Glutamatergic neuron (in vitro differentiated cells): ENCODE measurements at regions not wholly inside any gene's neighbourhood (a gene's known extent, or its start where the extent isn't known, plus 50 kb on each side); places are given as distances from the start of the nearest gene placed in this dataset.

Experiments used
- DNase-seq: peaks from one replicate; pipeline ENCODE4 v3.0.0; 2022
- H3K27ac Mint-ChIP-seq: one replicate; pipeline ENCODE4 v1.8.0; 2020; ENCODE audit warnings: mild to moderate bottlenecking, mixed read lengths, inconsistent platforms; ENCODE audit not compliant: unreplicated experiment
- H3K27me3 Mint-ChIP-seq: one replicate; pipeline ENCODE4 v1.8.0; 2020; ENCODE audit warnings: mild to moderate bottlenecking, moderate library complexity, mixed read lengths, inconsistent platforms; ENCODE audit not compliant: unreplicated experiment
- H3K36me3 Mint-ChIP-seq: one replicate; pipeline ENCODE4 v1.8.0; 2020; ENCODE audit warnings: mild to moderate bottlenecking, mixed read lengths, inconsistent platforms; ENCODE audit not compliant: unreplicated experiment
- H3K4me1 Mint-ChIP-seq: one replicate; pipeline ENCODE4 v1.8.0; 2020; ENCODE audit warnings: mild to moderate bottlenecking, low read depth, mixed read lengths, inconsistent platforms; ENCODE audit not compliant: unreplicated experiment
- H3K4me3 Mint-ChIP-seq: one replicate; pipeline ENCODE4 v1.8.0; 2020; ENCODE audit warnings: mild to moderate bottlenecking, mixed read lengths, inconsistent platforms; ENCODE audit not compliant: unreplicated experiment
- H3K9me3 Mint-ChIP-seq: one replicate; pipeline ENCODE4 v1.8.0; 2020; ENCODE audit warnings: mild to moderate bottlenecking, moderate library complexity, mixed read lengths, inconsistent platforms; ENCODE audit not compliant: unreplicated experiment
- CTCF ChIP-seq: fragments of 200-600 bp; sonication (generic); IDR thresholded peaks from one replicate; pipeline ENCODE4 v1.5.0; 2021; ENCODE audit not compliant: partially characterized antibody, unreplicated experiment

DNA sequence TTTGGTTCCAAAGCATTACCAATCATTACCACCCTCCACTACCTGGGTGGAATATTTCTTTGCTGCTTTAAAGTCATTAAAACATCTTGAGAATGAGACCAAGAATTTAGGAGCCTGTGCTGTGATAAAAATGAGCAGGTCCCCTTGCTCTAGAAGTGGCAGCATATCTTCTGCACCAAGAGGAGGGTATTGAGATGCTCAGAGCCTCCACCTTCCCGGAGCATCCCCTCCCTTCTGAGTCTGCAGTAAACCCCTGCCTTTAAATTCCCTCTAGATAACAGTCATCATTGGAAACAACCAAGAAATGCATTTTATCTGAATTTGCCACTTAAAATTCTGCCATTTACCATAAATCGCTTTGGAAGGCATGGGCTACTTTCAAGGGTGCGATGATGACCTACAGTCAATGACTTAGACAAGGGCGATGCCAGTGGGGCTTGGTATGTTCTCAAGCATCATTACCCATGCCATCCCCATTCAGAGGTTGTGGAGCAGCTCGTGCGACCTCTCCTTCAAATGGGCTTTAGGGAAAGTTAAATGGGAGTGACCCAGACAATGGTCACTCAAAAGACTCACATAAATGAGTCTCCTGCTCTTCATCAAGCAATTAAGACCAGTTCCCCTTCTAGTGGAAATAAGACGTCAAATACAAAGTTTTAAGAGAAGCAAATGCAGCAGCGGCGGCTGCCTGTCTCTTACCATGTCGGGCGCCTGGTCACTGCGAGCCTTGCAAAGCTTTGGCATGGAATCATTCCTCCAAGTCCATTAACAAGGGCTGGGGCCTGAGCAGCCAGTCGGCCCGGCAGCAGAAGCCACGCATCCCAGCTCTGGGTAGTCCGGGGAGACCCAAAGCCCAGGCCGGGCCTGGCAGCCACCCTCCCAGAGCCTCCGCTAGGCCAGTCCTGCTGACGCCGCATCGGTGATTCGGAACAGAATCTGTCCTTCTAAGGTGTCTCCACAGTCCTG is 334.5 kb downstream of the TMEM121 start:
- Mint-ChIP-seq H3K4me1 (no peaks in the 10 kb centered on the region), H3K9me3 (peaks cover 19% of the 10 kb centered on the region), H3K27ac (no peak overlapping the region), H3K36me3 (peaks cover 5% of the 10 kb centered on the region), H3K4me3 (no peak overlapping the region), H3K27me3 (peaks cover 5% of the 10 kb centered on the region)
- TF ChIP-seq CTCF: no peak
- no peak for DNase-seq

DNA sequence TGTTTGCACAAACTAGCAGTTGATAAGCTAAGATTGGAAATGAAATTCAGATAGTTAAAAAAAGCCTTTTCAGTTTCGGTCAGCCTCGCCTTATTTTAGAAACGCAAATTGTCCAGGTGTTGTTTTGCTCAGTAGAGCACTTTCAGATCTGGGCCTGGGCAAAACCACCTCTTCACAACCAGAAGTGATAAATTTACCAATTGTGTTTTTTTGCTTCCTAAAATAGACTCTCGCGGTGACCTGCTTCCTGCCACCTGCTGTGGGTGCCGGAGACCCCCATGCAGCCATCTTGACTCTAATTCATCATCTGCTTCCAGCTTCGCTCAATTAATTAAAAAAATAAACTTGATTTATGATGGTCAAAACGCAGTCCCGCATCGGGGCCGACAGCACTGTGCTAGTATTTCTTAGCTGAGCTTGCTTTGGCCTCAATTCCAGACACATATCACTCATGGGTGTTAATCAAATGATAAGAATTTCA is 335.6 kb downstream of the TMEM121 start:
- Mint-ChIP-seq H3K4me3 (no peak overlapping the region), H3K27me3 (peaks cover 5% of the 10 kb centered on the region), H3K9me3 (peaks cover 21% of the 10 kb centered on the region), H3K36me3 (peaks cover 5% of the 10 kb centered on the region), H3K4me1 (no peaks in the 10 kb centered on the region), H3K27ac (no peak overlapping the region)
- DNase-seq: no peak
- TF ChIP-seq CTCF: no peak

GRCh38 chr14:105862581-105863239 is 336.3 kb downstream of the TMEM121 start:
- no peak overlapping the region for H3K4me3 Mint-ChIP-seq
- H3K36me3 Mint-ChIP-seq: peaks cover 5% of the 10 kb centered on the region
- H3K4me1 Mint-ChIP-seq: no peaks in the 10 kb centered on the region
- peaks cover 5% of the 10 kb centered on the region for H3K27me3 Mint-ChIP-seq
- H3K27ac Mint-ChIP-seq: no peak overlapping the region
- no peak for DNase-seq
- peaks cover 21% of the 10 kb centered on the region for H3K9me3 Mint-ChIP-seq
- TF ChIP-seq CTCF: no peak

DNA sequence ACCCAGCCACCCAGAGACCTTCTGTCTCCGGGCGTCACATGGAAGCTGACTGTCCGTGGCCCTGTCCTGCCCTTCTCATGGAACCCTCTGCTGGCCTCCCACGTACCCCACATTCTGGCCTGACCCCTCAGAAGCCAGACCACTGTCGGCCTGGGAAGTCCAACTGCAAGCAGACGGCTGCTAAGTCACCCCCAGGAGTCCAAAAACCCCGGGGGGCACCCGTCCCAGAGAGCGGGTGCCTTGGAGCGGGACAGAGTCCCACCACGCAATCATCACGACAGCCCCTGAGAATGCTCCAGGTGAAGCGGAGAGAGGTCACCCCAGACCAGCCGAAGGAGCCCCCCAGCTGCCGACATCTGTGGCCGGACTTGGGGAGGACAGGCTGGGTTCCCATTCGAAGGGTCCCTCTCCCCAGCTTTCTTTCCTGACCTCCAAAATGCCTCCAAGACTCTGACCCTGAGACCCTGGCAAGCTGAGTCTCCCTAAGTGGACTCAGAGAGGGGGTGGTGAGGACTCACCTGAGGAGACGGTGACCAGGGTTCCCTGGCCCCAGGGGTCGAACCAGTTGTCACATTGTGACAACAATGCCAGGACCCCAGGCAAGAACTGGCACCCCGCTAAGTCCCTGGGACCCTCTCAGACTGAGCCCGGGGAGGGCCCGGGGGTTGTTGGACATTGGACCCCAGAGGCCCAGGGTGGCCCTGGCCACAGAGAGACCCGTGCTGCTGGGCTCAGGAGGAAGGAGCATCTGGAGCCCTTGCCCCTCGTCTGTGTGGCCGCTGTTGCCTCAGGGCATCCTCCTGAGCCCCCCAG is 337.1 kb downstream of the TMEM121 start:
- Mint-ChIP-seq H3K27me3 (peaks cover 5% of the 10 kb centered on the region), H3K9me3 (peaks cover 19% of the 10 kb centered on the region), H3K27ac (no peak overlapping the region), H3K4me1 (no peaks in the 10 kb centered on the region), H3K4me3 (no peak overlapping the region), H3K36me3 (peaks cover 5% of the 10 kb centered on the region)
- no peak for DNase-seq
- TF ChIP-seq CTCF: no peak
